Breast epithelium (tissue), 4 donors: ENCODE measurements at regions not wholly inside any gene's neighbourhood (a gene's known extent, or its start where the extent isn't known, plus 50 kb on each side); places are given as distances from the start of the nearest gene placed in this dataset.
"Not testable (repeated sequence)": the region's sequence is repeated elsewhere in the genome, so short reads cannot be mapped to it uniquely, and the experiment has no call there.

Experiments
- DNase-seq, 2 donors: peaks; one replicate each; pipeline ENCODE4 v3.0.0-alpha.2; 2019; ENCODE audit warnings: low spot score in 2 of 2
- H3K27ac ChIP-seq, 2 donors: fragments of 200-600 bp; sonication (generic) in 1 of 2; one replicate each; pipeline ENCODE4 v1.5.1; 2016 to 2019; ENCODE audit warnings: mild to moderate bottlenecking in 1 of 2
- H3K27me3 ChIP-seq, 2 donors: fragments of 200-600 bp; sonication (generic) in 1 of 2; one replicate each; pipeline versions ENCODE4 v1.5.1 to v1.6.0; 2017 to 2019; ENCODE audit warnings: control low read depth in 1 of 2, mild to moderate bottlenecking in 1 of 2
- H3K36me3 ChIP-seq: fragments of 200-600 bp; one replicate; pipeline ENCODE4 v1.5.1; 2019
- H3K4me1 ChIP-seq, 2 donors: fragments of 200-600 bp; sonication (generic); one replicate each; pipeline ENCODE4 v1.5.1; 2016 to 2019; ENCODE audit warnings: control low read depth in 1 of 2
- H3K4me3 ChIP-seq, 3 donors: fragments of 200-600 bp; sonication (generic); 1 replicate in 2 of 3; 2 replicates in 1 of 3; pipeline ENCODE4 v1.5.1; 2016 to 2019; ENCODE audit warnings: mild to moderate bottlenecking in 3 of 3, moderate library complexity in 2 of 3
- H3K9me3 ChIP-seq, 2 donors: fragments of 200-600 bp; sonication (generic) in 1 of 2; one replicate each; pipeline ENCODE4 v1.5.1; 2016 to 2019; ENCODE audit warnings: control low read depth in 1 of 2
- CTCF ChIP-seq, 3 donors: fragments of 450-650 bp; IDR thresholded peaks; one replicate each; pipeline ENCODE4 v1.5.1; 2016 to 2017; ENCODE audit warnings: antibody characterized with exemption in 3 of 3, mild to moderate bottlenecking in 3 of 3, moderate library complexity in 3 of 3
- POLR2A ChIP-seq: fragments of 450-650 bp; IDR thresholded peaks from one replicate; pipeline ENCODE4 v1.6.1; 2016; ENCODE audit warnings: antibody characterized with exemption, mild to moderate bottlenecking, moderate library complexity
- POLR2AphosphoS5 ChIP-seq, 3 donors: sonication (generic); formaldehyde crosslinking; IDR thresholded peaks; one replicate each; pipeline ENCODE4 v1.6.1; 2017; ENCODE audit warnings: antibody characterized with exemption in 3 of 3
- intact Hi-C: fragments of 100-400 bp; cut with DNase I; formaldehyde crosslinking; loops from one replicate; pipeline ENCODE4 v1.15.1; 2023; ENCODE audit warnings: low total_unique reads

- intact Hi-C loops: no loop called here
- no peak for DNase-seq
- no peak overlapping the region for H3K27ac ChIP-seq
- peaks cover 0 to 21% of the 10 kb centered on the region in 2 donors for H3K9me3 ChIP-seq
- no peaks in the 10 kb centered on the region for H3K27me3 ChIP-seq
- H3K4me1 ChIP-seq: no peaks in the 10 kb centered on the region
- H3K36me3 ChIP-seq: no peaks in the 10 kb centered on the region
- no peak overlapping the region for H3K4me3 ChIP-seq
- TF ChIP-seq POLR2AphosphoS5 (IDR thresholded peaks at IDR 0.05) (no peak), POLR2A (no peak), CTCF (IDR thresholded peaks at IDR 0.05) (no peak)
Measured at GRCh38 chr9:34866614-34867013, 91.5 kb upstream of the PHF24 start.

- H3K36me3 ChIP-seq: no peaks in the 10 kb centered on the region
- no peaks in the 10 kb centered on the region for H3K4me1 ChIP-seq
- peaks cover under 1 to 26% of the 10 kb centered on the region in 2 donors for H3K9me3 ChIP-seq
- DNase-seq: no peak
- intact Hi-C loops: no loop called here
- TF ChIP-seq POLR2AphosphoS5 (IDR thresholded peaks at IDR 0.05) (no peak), POLR2A (no peak), CTCF (IDR thresholded peaks at IDR 0.05) (no peak)
- no peaks in the 10 kb centered on the region for H3K27me3 ChIP-seq
- H3K4me3 ChIP-seq: no peak overlapping the region
- H3K27ac ChIP-seq: no peak overlapping the region
Measured at GRCh38 chr9:34863426-34863825, 94.7 kb upstream of the PHF24 start.

GRCh38 chr9:34862836-34863235 is 95.2 kb upstream of the PHF24 start:
- H3K4me3 ChIP-seq: no peak overlapping the region
- H3K36me3 ChIP-seq: no peaks in the 10 kb centered on the region
- no peaks in the 10 kb centered on the region for H3K27me3 ChIP-seq
- peaks cover 3 to 30% of the 10 kb centered on the region in 2 donors for H3K9me3 ChIP-seq
- TF ChIP-seq POLR2A (no peak), POLR2AphosphoS5 (IDR thresholded peaks at IDR 0.05) (no peak), CTCF (IDR thresholded peaks at IDR 0.05) (no peak)
- H3K4me1 ChIP-seq: no peaks in the 10 kb centered on the region
- H3K27ac ChIP-seq: no peak overlapping the region
- no peak for DNase-seq
- intact Hi-C loops: no loop called here

- Histone ChIP-seq H3K4me1 (no peaks in the 10 kb centered on the region), H3K27ac (no peak overlapping the region), H3K4me3 (no peak overlapping the region), H3K36me3 (no peaks in the 10 kb centered on the region), H3K9me3 (peaks cover 8 to 37% of the 10 kb centered on the region in 2 donors), H3K27me3 (no peaks in the 10 kb centered on the region)
- intact Hi-C loops: no loop called here
- no peak for DNase-seq
- TF ChIP-seq POLR2AphosphoS5 (IDR thresholded peaks at IDR 0.05) (no peak), CTCF (IDR thresholded peaks at IDR 0.05) (no peak), POLR2A (no peak)
Measured at GRCh38 chr9:34862043-34862442, 96.0 kb upstream of the PHF24 start.

GRCh38 chr9:34855016-34855415 is 103.1 kb upstream of the PHF24 start:
- intact Hi-C loops, H3K27me3 ChIP-seq, DNase-seq, H3K4me1 ChIP-seq, H3K36me3 ChIP-seq, H3K27ac ChIP-seq, H3K4me3 ChIP-seq: not testable (repeated sequence)
- H3K9me3 ChIP-seq: peaks cover 24 to 45% of the 10 kb centered on the region in 2 donors

- DNase-seq: no peak
- H3K9me3 ChIP-seq: no peaks in the 10 kb centered on the region
- no peaks in the 10 kb centered on the region for H3K4me1 ChIP-seq
- H3K27me3 ChIP-seq: no peaks in the 10 kb centered on the region
- no peak for TF ChIP-seq POLR2AphosphoS5 (IDR thresholded peaks at IDR 0.05)
- no peak for TF ChIP-seq POLR2A
- no peak for TF ChIP-seq CTCF (IDR thresholded peaks at IDR 0.05)
- intact Hi-C loops: no loop called here
- H3K27ac ChIP-seq: peak overlapping the region in 1 of 2 donors; percentile 38
- H3K4me3 ChIP-seq: no peak overlapping the region
- H3K36me3 ChIP-seq: no peaks in the 10 kb centered on the region
Measured at GRCh38 chr9:34830068-34830467, 120.1 kb upstream of the CCL21 start.
